GM23338 (cell line): ENCODE measurements at regions not wholly inside any gene's neighbourhood (a gene's known extent, or its start where the extent isn't known, plus 50 kb on each side); places are given as distances from the start of the nearest gene placed in this dataset.

Experiments used
- CTCF ChIP-seq, 2 experiments: fragments of 200-600 bp in 1 of 2; sonication (generic) in 1 of 2; conservative IDR thresholded peaks; 2 replicates each; pipeline versions ENCODE4 v1.5.1 to v1.6.1; 2016 to 2017; ENCODE audit warnings: antibody characterized with exemption in 2 of 2, low read depth in 2 of 2, mild to moderate bottlenecking in 2 of 2, moderate library complexity in 1 of 2
- EZH2 ChIP-seq: fragments of 200-600 bp; sonication (generic); IDR thresholded peaks from one replicate; pipeline ENCODE4 v1.8.0; 2017; ENCODE audit warnings: antibody characterized with exemption, mild to moderate bottlenecking, low read depth; ENCODE audit not compliant: unreplicated experiment
- POLR2AphosphoS5 ChIP-seq: IDR thresholded peaks from 2 replicates; pipeline ENCODE4 v1.6.1; 2016; ENCODE audit warnings: antibody characterized with exemption, low read depth
- ZNF114 ChIP-seq: fragments of 250-450 bp; sonication (Bioruptor Pico); IDR thresholded peaks from 2 replicates; pipeline ENCODE4 v1.5.0; 2020; ENCODE audit warnings: mild to moderate bottlenecking, moderate library complexity
- TF ChIP-seq, protein P1 (sequence below): IDR thresholded peaks from one replicate; pipeline ENCODE4 v1.6.1; 2018; ENCODE audit warnings: antibody characterized with exemption; ENCODE audit not compliant: unreplicated experiment

DNA sequence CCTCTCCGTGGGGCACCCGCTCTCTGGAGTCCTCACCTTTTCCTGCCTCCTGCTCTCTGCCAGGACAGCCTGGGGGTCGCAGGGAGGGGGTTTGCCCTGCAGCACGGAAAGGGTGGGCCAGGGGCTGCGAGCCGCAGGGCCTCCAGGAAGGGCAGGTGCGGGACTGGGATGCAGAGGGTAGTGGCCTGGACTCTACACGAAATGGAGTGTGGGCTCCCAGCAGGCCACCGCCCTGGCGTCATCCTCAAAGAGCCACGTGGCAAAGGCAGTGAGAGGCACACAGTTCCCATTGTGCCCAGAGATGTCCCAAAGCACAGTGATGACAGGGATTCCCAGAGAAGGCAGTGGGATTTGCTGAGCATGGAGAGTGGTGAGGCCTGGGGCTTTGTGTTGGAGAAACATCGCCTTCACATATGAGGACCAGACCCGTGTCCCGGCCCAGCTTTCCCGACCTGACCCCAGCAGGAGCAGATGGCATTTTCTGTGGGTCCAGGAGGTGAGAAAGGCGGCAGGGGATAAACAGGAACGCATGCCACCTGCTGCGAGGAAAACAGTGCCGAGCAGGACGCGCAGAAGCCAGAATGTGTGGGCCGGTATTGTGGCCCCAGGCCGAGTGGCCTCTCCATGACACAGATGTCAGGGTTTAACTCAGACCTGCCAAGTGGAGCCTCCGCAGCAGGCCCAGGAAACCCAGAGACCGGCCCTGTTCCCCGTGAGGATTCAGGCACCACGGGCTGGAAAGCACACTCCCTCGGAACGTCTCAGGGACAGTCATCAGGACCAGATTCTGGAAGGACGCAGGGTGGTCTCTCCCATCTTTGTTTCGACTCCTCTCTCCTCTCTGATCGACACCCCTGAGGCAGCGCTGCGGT lies 855.5 kb upstream of the SALL3 start:
- TF ChIP-seq ZNF114 (CRISPR knock-in tag) (no peak), EZH2 (no peak), POLR2AphosphoS5 (no peak), CTCF (conservative IDR thresholded peaks at IDR 0.05; ENCODE audit: low read depth in 2 of 2) (no peak)
- TF ChIP-seq, protein P1, sequence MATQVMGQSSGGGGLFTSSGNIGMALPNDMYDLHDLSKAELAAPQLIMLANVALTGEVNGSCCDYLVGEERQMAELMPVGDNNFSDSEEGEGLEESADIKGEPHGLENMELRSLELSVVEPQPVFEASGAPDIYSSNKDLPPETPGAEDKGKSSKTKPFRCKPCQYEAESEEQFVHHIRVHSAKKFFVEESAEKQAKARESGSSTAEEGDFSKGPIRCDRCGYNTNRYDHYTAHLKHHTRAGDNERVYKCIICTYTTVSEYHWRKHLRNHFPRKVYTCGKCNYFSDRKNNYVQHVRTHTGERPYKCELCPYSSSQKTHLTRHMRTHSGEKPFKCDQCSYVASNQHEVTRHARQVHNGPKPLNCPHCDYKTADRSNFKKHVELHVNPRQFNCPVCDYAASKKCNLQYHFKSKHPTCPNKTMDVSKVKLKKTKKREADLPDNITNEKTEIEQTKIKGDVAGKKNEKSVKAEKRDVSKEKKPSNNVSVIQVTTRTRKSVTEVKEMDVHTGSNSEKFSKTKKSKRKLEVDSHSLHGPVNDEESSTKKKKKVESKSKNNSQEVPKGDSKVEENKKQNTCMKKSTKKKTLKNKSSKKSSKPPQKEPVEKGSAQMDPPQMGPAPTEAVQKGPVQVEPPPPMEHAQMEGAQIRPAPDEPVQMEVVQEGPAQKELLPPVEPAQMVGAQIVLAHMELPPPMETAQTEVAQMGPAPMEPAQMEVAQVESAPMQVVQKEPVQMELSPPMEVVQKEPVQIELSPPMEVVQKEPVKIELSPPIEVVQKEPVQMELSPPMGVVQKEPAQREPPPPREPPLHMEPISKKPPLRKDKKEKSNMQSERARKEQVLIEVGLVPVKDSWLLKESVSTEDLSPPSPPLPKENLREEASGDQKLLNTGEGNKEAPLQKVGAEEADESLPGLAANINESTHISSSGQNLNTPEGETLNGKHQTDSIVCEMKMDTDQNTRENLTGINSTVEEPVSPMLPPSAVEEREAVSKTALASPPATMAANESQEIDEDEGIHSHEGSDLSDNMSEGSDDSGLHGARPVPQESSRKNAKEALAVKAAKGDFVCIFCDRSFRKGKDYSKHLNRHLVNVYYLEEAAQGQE, result no peak
